ENCODE measurements at regions not wholly inside any gene's neighbourhood (a gene's known extent, or its start where the extent isn't known, plus 50 kb on each side); places are given as distances from the start of the nearest gene placed in this dataset.

DNA sequence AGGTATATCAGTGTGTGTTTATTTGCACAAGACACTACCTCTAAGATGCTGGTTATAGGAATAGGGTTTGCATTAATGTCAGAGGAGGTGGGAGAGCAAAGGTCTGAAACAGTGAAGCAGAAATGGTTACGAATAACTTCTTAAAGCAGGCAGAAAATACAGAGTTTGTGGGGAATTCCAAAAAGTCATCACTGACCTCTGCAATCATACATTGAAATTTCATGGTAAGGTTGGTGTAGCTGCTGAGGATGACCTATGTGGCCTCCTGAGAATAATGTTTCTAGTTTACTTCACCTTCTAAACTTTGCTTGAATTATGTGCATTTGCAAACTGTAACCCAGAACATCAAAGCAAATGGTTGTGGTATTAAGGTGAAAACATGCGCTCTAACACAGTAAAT, 280.1 kb downstream of the PCDH20 start:
- TF ChIP-seq, protein P1, sequence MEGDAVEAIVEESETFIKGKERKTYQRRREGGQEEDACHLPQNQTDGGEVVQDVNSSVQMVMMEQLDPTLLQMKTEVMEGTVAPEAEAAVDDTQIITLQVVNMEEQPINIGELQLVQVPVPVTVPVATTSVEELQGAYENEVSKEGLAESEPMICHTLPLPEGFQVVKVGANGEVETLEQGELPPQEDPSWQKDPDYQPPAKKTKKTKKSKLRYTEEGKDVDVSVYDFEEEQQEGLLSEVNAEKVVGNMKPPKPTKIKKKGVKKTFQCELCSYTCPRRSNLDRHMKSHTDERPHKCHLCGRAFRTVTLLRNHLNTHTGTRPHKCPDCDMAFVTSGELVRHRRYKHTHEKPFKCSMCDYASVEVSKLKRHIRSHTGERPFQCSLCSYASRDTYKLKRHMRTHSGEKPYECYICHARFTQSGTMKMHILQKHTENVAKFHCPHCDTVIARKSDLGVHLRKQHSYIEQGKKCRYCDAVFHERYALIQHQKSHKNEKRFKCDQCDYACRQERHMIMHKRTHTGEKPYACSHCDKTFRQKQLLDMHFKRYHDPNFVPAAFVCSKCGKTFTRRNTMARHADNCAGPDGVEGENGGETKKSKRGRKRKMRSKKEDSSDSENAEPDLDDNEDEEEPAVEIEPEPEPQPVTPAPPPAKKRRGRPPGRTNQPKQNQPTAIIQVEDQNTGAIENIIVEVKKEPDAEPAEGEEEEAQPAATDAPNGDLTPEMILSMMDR (IDR thresholded peaks at IDR 0.05; ENCODE audit: poor library complexity) = no peak
- TF ChIP-seq EZH2phosphoT487 (IDR thresholded peaks at IDR 0.05; ENCODE audit: low read depth, severe bottlenecking, unreplicated experiment) = no peak
- no peak for TF ChIP-seq EZH2 (IDR thresholded peaks at IDR 0.05; ENCODE audit: borderline replicate concordance)

All from hepatocyte (in vitro differentiated cells).